OCI-LY1 (cell line): ENCODE measurements at regions not wholly inside any gene's neighbourhood (a gene's known extent, or its start where the extent isn't known, plus 50 kb on each side); places are given as distances from the start of the nearest gene placed in this dataset.

Experiments
- EZH2 ChIP-seq: fragments of 200-600 bp; sonication (generic), shearing (Covaris generic); IDR thresholded peaks from 2 replicates; pipeline ENCODE4 v1.8.0; 2017; ENCODE audit warnings: borderline replicate concordance, mixed run types, mild to moderate bottlenecking, antibody characterized with exemption, low read length, moderate library complexity, mixed read lengths
- TF ChIP-seq, protein P1 (sequence below): fragments of 200-600 bp; sonication (generic), shearing (Covaris generic); IDR thresholded peaks from 2 replicates; pipeline ENCODE4 v1.5.1; 2017; ENCODE audit warnings: mild to moderate bottlenecking, antibody characterized with exemption, low read length, moderate library complexity, mixed read lengths

DNA sequence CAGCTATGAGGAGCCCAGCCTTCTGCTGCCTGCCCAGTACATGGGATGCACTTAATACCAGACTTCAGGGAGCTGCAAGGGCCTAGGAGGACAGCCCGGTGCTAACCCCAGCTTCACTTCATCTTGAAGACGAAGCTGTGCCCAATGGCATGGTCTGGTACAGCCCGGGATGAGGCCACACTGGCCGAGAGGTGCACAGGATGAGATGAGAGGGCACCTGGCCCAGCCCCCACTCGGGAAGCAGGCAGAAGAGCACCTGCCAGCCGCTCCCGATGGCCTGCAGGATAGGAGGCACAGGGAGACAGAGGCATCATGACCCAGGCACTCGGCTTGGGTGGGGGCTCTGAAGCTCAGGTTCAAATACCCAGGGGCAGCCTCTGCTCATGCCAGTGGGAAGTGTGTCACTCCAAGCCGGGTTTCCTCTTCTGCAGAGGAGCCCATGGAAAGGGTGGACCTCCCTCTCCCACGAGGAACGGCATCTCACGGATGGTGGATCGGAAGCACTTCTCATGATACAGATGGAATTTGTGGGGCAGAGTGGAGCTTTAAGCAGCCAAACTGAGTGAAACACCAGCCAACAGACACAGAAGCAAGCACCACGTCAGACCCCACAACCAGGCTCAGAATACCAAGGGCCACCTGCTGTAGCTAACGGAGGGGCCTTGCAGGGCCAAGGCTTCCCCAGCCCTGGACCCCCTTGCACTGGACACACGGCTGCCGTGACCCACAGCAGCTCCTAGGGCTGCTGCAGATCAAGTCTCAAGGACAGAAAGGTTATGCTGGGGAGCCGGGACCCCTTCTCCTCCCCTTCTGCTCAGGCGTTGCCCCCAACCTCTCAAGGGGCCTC, 875.2 kb downstream of the BRD1 start:
- TF ChIP-seq, protein P1, sequence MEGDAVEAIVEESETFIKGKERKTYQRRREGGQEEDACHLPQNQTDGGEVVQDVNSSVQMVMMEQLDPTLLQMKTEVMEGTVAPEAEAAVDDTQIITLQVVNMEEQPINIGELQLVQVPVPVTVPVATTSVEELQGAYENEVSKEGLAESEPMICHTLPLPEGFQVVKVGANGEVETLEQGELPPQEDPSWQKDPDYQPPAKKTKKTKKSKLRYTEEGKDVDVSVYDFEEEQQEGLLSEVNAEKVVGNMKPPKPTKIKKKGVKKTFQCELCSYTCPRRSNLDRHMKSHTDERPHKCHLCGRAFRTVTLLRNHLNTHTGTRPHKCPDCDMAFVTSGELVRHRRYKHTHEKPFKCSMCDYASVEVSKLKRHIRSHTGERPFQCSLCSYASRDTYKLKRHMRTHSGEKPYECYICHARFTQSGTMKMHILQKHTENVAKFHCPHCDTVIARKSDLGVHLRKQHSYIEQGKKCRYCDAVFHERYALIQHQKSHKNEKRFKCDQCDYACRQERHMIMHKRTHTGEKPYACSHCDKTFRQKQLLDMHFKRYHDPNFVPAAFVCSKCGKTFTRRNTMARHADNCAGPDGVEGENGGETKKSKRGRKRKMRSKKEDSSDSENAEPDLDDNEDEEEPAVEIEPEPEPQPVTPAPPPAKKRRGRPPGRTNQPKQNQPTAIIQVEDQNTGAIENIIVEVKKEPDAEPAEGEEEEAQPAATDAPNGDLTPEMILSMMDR: no peak
- TF ChIP-seq EZH2: no peak
